A673 (cell line): ENCODE measurements at regions not wholly inside any gene's neighbourhood (a gene's known extent, or its start where the extent isn't known, plus 50 kb on each side); places are given as distances from the start of the nearest gene placed in this dataset.

ENCODE experiments used
- EZH2 ChIP-seq: fragments of 200-600 bp; sonication (generic); IDR thresholded peaks from 2 replicates; pipeline ENCODE4 v1.6.1; 2017; ENCODE audit warnings: borderline replicate concordance, low read depth, mild to moderate bottlenecking, mixed read lengths, antibody characterized with exemption, low read length; ENCODE audit not compliant: poor library complexity, severe bottlenecking
- TF ChIP-seq, protein P1 (sequence below): fragments of 300-800, 200-600 bp; sonication (generic); conservative IDR thresholded peaks from 2 replicates; pipeline ENCODE4 v1.5.1; 2017; ENCODE audit warnings: low read depth, mild to moderate bottlenecking, antibody characterized with exemption, low read length, moderate library complexity, mixed read lengths

GRCh38 chr2:122660786-122661634, 905.6 kb downstream of the TSN start:
- TF ChIP-seq EZH2 = no peak
- TF ChIP-seq, protein P1, sequence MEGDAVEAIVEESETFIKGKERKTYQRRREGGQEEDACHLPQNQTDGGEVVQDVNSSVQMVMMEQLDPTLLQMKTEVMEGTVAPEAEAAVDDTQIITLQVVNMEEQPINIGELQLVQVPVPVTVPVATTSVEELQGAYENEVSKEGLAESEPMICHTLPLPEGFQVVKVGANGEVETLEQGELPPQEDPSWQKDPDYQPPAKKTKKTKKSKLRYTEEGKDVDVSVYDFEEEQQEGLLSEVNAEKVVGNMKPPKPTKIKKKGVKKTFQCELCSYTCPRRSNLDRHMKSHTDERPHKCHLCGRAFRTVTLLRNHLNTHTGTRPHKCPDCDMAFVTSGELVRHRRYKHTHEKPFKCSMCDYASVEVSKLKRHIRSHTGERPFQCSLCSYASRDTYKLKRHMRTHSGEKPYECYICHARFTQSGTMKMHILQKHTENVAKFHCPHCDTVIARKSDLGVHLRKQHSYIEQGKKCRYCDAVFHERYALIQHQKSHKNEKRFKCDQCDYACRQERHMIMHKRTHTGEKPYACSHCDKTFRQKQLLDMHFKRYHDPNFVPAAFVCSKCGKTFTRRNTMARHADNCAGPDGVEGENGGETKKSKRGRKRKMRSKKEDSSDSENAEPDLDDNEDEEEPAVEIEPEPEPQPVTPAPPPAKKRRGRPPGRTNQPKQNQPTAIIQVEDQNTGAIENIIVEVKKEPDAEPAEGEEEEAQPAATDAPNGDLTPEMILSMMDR = no peak
